IMR-90 (cell line): ENCODE measurements at regions not wholly inside any gene's neighbourhood (a gene's known extent, or its start where the extent isn't known, plus 50 kb on each side); places are given as distances from the start of the nearest gene placed in this dataset.

Experiments used
- ATAC-seq: fragments of 200-7000 bp; cut with Tn5 transposase; 2 replicates; pipeline ENCODE4 v1.9.1; 2020; ENCODE audit warnings: low read depth, mild to moderate bottlenecking, moderate library complexity
- BruUV-seq: library from RNA; stranded (reverse); fragments of 400-500 nt; replicated peaks from 2 replicates; lab custom pipeline; 2021; lab: Mats Ljungman, UMichigan
- CTCF ChIA-PET: fragments of 300-600 bp; formaldehyde crosslinking; extraction: SDS; loops from one replicate; lab custom pipeline; 2021; ENCODE audit warnings: antibody characterized with exemption; lab: Yijun Ruan, JAX
- POLR2A ChIA-PET: fragments of 300-600 bp; sonication (Branson Sonifier 250); formaldehyde crosslinking; loops from one replicate; lab custom pipeline; 2022; ENCODE audit warnings: antibody characterized with exemption; ENCODE audit not compliant: unreplicated experiment; lab: Charles Lee
- DNase-seq: peaks from one replicate; pipeline ENCODE4 v3.0.0; 2013
- H2AFZ ChIP-seq: replicated peaks from 2 replicates; pipeline ENCODE3; 2013; ENCODE audit warnings: low read length, mild to moderate bottlenecking; ENCODE audit not compliant: poor library complexity
- H2AK5ac ChIP-seq: 2 replicates; pipeline ENCODE4 v1.6.1; 2013; ENCODE audit warnings: low read depth, low read length, inconsistent platforms
- H2AK9ac ChIP-seq: replicated peaks from 2 replicates; pipeline ENCODE3; 2013; ENCODE audit warnings: mild to moderate bottlenecking, low read depth, low read length, moderate library complexity; ENCODE audit not compliant: poor library complexity
- H2BK120ac ChIP-seq: 2 replicates; pipeline ENCODE4 v1.6.1; 2013; ENCODE audit warnings: low read depth, low read length, inconsistent platforms
- H2BK15ac ChIP-seq: 3 replicates; pipeline ENCODE4 v1.6.1; 2013; ENCODE audit warnings: low read depth, low read length, inconsistent platforms
- H2BK20ac ChIP-seq: 2 replicates; pipeline ENCODE4 v1.6.1; 2013; ENCODE audit warnings: low read depth, mild to moderate bottlenecking, inconsistent platforms, low read length, moderate library complexity
- H2BK5ac ChIP-seq: 2 replicates; pipeline ENCODE4 v1.6.1; 2013; ENCODE audit warnings: mild to moderate bottlenecking, low read depth, low read length, inconsistent platforms; ENCODE audit not compliant: poor library complexity, severe bottlenecking
- H3K14ac ChIP-seq: replicated peaks from 2 replicates; pipeline ENCODE4 v1.6.1; 2013; ENCODE audit warnings: low read depth, low read length, inconsistent platforms
- H3K18ac ChIP-seq: 2 replicates; pipeline ENCODE4 v1.6.1; 2013; ENCODE audit warnings: low read depth, low read length, control low read depth
- H3K23ac ChIP-seq: 2 replicates; pipeline ENCODE4 v1.6.1; 2013; ENCODE audit warnings: low read depth, low read length, inconsistent platforms
- H3K27ac ChIP-seq: 2 replicates; pipeline ENCODE4 v1.5.1; 2013; ENCODE audit warnings: mild to moderate bottlenecking, control low read depth, low read length; ENCODE audit not compliant: insufficient read depth
- H3K27me3 ChIP-seq: 2 replicates; pipeline ENCODE4 v1.6.1; 2013; ENCODE audit warnings: low read length; ENCODE audit not compliant: control insufficient read depth, insufficient read depth
- H3K36me3 ChIP-seq: 2 replicates; pipeline ENCODE4 v1.6.1; 2013; ENCODE audit warnings: low read length, mixed read lengths; ENCODE audit not compliant: control insufficient read depth, insufficient read depth
- H3K4ac ChIP-seq: 2 replicates; pipeline ENCODE4 v1.6.1; 2013; ENCODE audit warnings: low read depth, low read length, inconsistent platforms
- H3K4me1 ChIP-seq: 2 replicates; pipeline ENCODE4 v1.6.1; 2013; ENCODE audit warnings: low read length, mixed read lengths; ENCODE audit not compliant: control insufficient read depth, insufficient read depth
- H3K4me2 ChIP-seq: 2 replicates; pipeline ENCODE4 v1.6.1; 2013; ENCODE audit warnings: low read depth, mild to moderate bottlenecking, control low read depth, low read length, moderate library complexity
- H3K4me3 ChIP-seq: 2 replicates; pipeline ENCODE4 v1.5.1; 2013; ENCODE audit warnings: low read depth, mild to moderate bottlenecking, control low read depth, low read length, moderate library complexity; ENCODE audit not compliant: insufficient read depth
- H3K56ac ChIP-seq: 2 replicates; pipeline ENCODE4 v1.6.1; 2013; ENCODE audit warnings: low read length, inconsistent platforms; ENCODE audit not compliant: insufficient read depth; ENCODE audit errors: extremely low read depth
- H3K79me1 ChIP-seq, 2 experiments: 2 replicates each; pipeline ENCODE4 v1.6.1; 2013; ENCODE audit warnings: low read length in 2 of 2, inconsistent platforms in 1 of 2, low read depth in 1 of 2
- H3K9ac ChIP-seq: 2 replicates; pipeline ENCODE4 v1.6.1; 2013; ENCODE audit warnings: low read depth, low read length, control low read depth
- H3K9me1 ChIP-seq: 2 replicates; pipeline ENCODE4 v1.6.1; 2013; ENCODE audit warnings: low read length, inconsistent platforms; ENCODE audit not compliant: insufficient read depth
- H3K9me3 ChIP-seq: 2 replicates; pipeline ENCODE4 v1.6.1; 2013; ENCODE audit warnings: low read length; ENCODE audit not compliant: control insufficient read depth, insufficient read depth
- H4K20me1 ChIP-seq: 2 replicates; pipeline ENCODE4 v1.6.1; 2013; ENCODE audit warnings: low read length, inconsistent platforms; ENCODE audit not compliant: insufficient read depth
- H4K5ac ChIP-seq: 2 replicates; pipeline ENCODE4 v1.6.1; 2013; ENCODE audit warnings: mild to moderate bottlenecking, low read depth, low read length, control low read depth
- H4K8ac ChIP-seq, 2 experiments: 2 replicates each; pipeline ENCODE4 v1.6.1; 2013; ENCODE audit warnings: low read depth in 2 of 2, low read length in 2 of 2, control low read depth in 1 of 2, inconsistent platforms in 1 of 2
- H4K91ac ChIP-seq: 2 replicates; pipeline ENCODE4 v1.6.1; 2013; ENCODE audit warnings: low read depth, low read length, inconsistent platforms; ENCODE audit not compliant: insufficient read depth
- ELK1 ChIP-seq: fragments of 150-350 bp; IDR thresholded peaks from 2 replicates; pipeline ENCODE4 v1.6.1; 2016; ENCODE audit warnings: low read depth, mild to moderate bottlenecking, low read length, moderate library complexity, borderline replicate concordance
- MAZ ChIP-seq: IDR thresholded peaks from 2 replicates; pipeline ENCODE4 v1.6.1; 2012; ENCODE audit warnings: low read depth, mild to moderate bottlenecking, low read length, improper control_type of control experiment, moderate library complexity, borderline replicate concordance
- RFX5 ChIP-seq: IDR thresholded peaks from 2 replicates; pipeline ENCODE4 v1.8.0; 2012; ENCODE audit warnings: low read depth, mild to moderate bottlenecking, low read length, moderate library complexity
- USF2 ChIP-seq: fragments of 150-350 bp; IDR thresholded peaks from 2 replicates; pipeline ENCODE4 v1.6.1; 2017; ENCODE audit warnings: mild to moderate bottlenecking, antibody characterized with exemption, low read length, low read depth
- WGBS, 2 experiments: methylation state at CpG; one replicate each; pipeline versions ENCODE4 v1.1.5 to v1.1.7; 2013; ENCODE audit warnings: missing lambda C conversion rate in 2 of 2; ENCODE audit not compliant: insufficient read length in 1 of 2; ENCODE audit errors: extremely low coverage in 2 of 2; 5-methylcytosine and 5-hydroxymethylcytosine counted together
- dilution Hi-C: fragments of 300-500 bp; cut with HindIII; formaldehyde crosslinking; loops from one replicate; pipeline ENCODE4 v1.14.3; 2018; ENCODE audit warnings: low sequenced_read_pairs; ENCODE audit not compliant: unreplicated experiment
- in situ Hi-C: fragments of 300-500 bp; cut with MboI; formaldehyde crosslinking; loops from 3 replicates; pipeline ENCODE4 v1.14.3; 2019; ENCODE audit warnings: low sequenced_read_pairs, inconsistent platforms, mixed read lengths
- intact Hi-C: fragments of 100-400 bp; cut with micrococcal nuclease; formaldehyde crosslinking; loops from 2 replicates; pipeline ENCODE4 v1.10.0; 2022

GRCh38 chr10:75329190-75329745 is 72.3 kb downstream of the ZNF503 start:
- H3K23ac ChIP-seq = no peak overlapping the region
- no peak overlapping the region for H2BK5ac ChIP-seq
- no TSS peak for BruUV-seq
- no peak overlapping the region for H2AK9ac ChIP-seq
- no peak overlapping the region for H3K4me2 ChIP-seq
- no peaks in the 10 kb centered on the region for H3K36me3 ChIP-seq
- no peak for ATAC-seq
- no peaks in the 10 kb centered on the region for H3K9me1 ChIP-seq
- no peak for DNase-seq
- no peak overlapping the region for H3K4ac ChIP-seq
- H2AK5ac ChIP-seq = no peak overlapping the region
- in situ Hi-C loops (no loop called here), dilution Hi-C loops (no loop called here), intact Hi-C loops (no loop called here)
- no peak overlapping the region for H2BK20ac ChIP-seq
- H3K9ac ChIP-seq = no peak overlapping the region
- H3K27ac ChIP-seq = no peak overlapping the region
- no peak overlapping the region for H4K8ac ChIP-seq
- H2BK15ac ChIP-seq = no peak overlapping the region
- H4K20me1 ChIP-seq = no peaks in the 10 kb centered on the region
- no peak overlapping the region for H3K4me3 ChIP-seq
- H3K79me1 ChIP-seq = no peaks in the 10 kb centered on the region
- no peaks in the 10 kb centered on the region for H3K4me1 ChIP-seq
- ChIA-PET POLR2A (no interaction called here), CTCF (interaction anchor here (0.6 kb wide), 1 partner anchor 13 kb away, joined by 3 read pairs; no protein-coding TSS in a partner anchor)
- no CpG with 5 or more reads among the region's 2 CpGs for WGBS, 2 experiments
- no peak overlapping the region for H3K56ac ChIP-seq
- H3K18ac ChIP-seq = no peak overlapping the region
- no peak overlapping the region for H3K14ac ChIP-seq
- no peak overlapping the region for H4K5ac ChIP-seq
- H2BK120ac ChIP-seq = no peak overlapping the region
- no peaks in the 10 kb centered on the region; the same call in none of the 2 replicates for H3K27me3 ChIP-seq
- H2AFZ ChIP-seq = no peak overlapping the region
- no peak for TF ChIP-seq RFX5
- no peak for TF ChIP-seq ELK1
- no peak for TF ChIP-seq USF2
- no peak for TF ChIP-seq MAZ
- no peaks in the 10 kb centered on the region for H3K9me3 ChIP-seq
- no peak overlapping the region for H4K91ac ChIP-seq
